ENCODE measurements at regions not wholly inside any gene's neighbourhood (a gene's known extent, or its start where the extent isn't known, plus 50 kb on each side); places are given as distances from the start of the nearest gene placed in this dataset.
"Not testable (repeated sequence)": the region's sequence is repeated elsewhere in the genome, so short reads cannot be mapped to it uniquely, and the experiment has no call there.

DNA sequence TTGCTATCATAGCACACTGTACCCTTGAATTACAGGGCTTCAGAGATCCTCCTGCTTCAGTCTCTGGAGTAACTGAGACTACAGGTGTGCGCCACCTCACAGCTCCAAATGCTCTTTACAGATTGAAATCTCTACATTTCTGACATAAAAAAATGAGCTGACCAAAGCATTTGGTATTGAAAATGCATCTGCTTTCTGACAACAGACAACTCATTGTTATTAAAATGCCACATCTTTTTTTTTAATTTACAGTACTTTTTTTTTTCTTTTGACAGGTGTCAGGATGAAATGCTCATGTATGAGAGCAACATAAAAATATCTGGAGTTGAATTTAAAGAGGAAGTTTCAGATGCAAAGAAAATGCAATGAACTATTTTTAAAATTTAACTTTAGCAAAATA lies 764.5 kb downstream of the TRAM1L1 start:
- Histone ChIP-seq H3K27ac (no peak overlapping the region), H3K4me3 (no peak overlapping the region), H3K9me3 (no peaks in the 10 kb centered on the region), H3K27me3 (no peaks in the 10 kb centered on the region), H3K4me1 (no peaks in the 10 kb centered on the region), H3K36me3 (no peaks in the 10 kb centered on the region)
- no peak for DNase-seq (ENCODE audit: low spot score in 2 of 2)
- 92 to 93% methylated on average over 1 of the region's 1 CpG for WGBS, 2 donors
- TF ChIP-seq POLR2A (IDR thresholded peaks at IDR 0.05) (no peak), EP300 (IDR thresholded peaks at IDR 0.05) (no peak)
- TF ChIP-seq, protein P1, sequence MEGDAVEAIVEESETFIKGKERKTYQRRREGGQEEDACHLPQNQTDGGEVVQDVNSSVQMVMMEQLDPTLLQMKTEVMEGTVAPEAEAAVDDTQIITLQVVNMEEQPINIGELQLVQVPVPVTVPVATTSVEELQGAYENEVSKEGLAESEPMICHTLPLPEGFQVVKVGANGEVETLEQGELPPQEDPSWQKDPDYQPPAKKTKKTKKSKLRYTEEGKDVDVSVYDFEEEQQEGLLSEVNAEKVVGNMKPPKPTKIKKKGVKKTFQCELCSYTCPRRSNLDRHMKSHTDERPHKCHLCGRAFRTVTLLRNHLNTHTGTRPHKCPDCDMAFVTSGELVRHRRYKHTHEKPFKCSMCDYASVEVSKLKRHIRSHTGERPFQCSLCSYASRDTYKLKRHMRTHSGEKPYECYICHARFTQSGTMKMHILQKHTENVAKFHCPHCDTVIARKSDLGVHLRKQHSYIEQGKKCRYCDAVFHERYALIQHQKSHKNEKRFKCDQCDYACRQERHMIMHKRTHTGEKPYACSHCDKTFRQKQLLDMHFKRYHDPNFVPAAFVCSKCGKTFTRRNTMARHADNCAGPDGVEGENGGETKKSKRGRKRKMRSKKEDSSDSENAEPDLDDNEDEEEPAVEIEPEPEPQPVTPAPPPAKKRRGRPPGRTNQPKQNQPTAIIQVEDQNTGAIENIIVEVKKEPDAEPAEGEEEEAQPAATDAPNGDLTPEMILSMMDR (IDR thresholded peaks at IDR 0.05) = no peak

DNA sequence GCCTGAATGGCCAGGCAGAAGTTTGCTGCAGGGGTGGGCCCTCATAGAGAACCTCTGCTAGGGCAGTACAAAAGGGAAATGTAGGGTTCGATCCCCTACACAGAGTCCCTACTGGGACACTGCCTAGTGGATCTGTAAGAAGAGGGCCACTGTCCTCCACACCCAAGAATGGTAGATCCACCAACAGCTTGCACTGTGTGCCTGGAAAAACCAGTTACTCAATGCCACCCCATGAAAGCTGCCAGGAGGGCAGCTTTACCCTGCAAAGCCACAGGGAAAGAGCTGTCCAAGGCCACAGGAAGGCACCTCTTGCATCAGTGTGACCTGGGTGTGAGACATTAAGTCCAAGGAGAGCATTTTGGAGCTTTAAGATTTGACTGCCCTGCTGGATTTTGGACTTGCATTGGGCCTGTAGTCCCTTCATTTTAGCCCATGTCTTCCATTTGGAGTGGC lies 781.6 kb downstream of the TRAM1L1 start:
- Histone ChIP-seq H3K4me3 (no peak overlapping the region), H3K9me3 (no peaks in the 10 kb centered on the region), H3K4me1 (no peaks in the 10 kb centered on the region), H3K36me3 (no peaks in the 10 kb centered on the region), H3K27ac (no peak overlapping the region), H3K27me3 (no peaks in the 10 kb centered on the region)
- DNase-seq (ENCODE audit: low spot score in 2 of 2) = no peak
- WGBS, 2 donors = 63 to 83% methylated on average over 1 of the region's 1 CpG
- TF ChIP-seq, protein P1 (IDR thresholded peaks at IDR 0.05) = no peak
- TF ChIP-seq EP300 (IDR thresholded peaks at IDR 0.05) (no peak), POLR2A (IDR thresholded peaks at IDR 0.05) (no peak)

DNA sequence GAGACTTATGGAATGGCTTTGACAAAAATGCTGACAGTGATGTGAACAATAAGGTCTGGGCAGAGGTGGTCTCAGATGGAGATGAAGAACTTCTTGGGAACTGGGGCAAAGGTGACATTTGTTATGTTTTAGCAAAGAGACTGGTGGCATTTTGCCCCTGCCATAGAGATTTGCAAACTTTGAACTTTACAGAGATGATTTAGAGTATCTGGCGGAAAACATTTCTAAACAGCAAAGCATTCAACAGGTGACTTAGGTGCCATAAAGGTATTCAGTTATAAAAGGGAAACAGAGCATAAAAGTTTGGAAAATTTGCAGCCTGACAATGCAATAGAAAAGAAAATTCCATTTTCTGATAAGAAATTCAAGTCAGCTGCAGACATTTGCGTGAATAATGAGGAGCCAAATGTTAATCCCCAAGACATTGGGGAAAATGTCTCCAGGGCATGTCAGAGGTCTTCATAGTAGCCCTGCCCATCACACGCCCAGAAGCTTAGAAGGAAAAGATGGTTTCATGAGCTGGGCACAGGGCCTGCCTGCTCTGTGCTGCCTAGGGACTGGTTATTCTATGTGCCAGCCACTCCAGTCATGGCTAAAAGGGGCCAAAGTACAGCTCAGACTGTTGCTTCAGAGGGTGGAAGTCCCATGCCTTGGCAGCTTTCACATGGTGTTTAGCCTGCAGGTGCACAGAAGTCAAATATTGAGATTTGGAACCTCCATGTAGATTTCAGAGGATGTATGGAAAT lies 782.2 kb downstream of the TRAM1L1 start:
- no peak for DNase-seq (ENCODE audit: low spot score in 2 of 2)
- H3K36me3 ChIP-seq = no peaks in the 10 kb centered on the region
- H3K27ac ChIP-seq = no peak overlapping the region
- WGBS, 2 donors = 80 to 84% methylated on average over 3 of the region's 3 CpGs
- H3K4me3 ChIP-seq = no peak overlapping the region
- TF ChIP-seq POLR2A (IDR thresholded peaks at IDR 0.05) (no peak), EP300 (IDR thresholded peaks at IDR 0.05) (no peak)
- TF ChIP-seq, protein P1 (IDR thresholded peaks at IDR 0.05) = no peak
- no peaks in the 10 kb centered on the region for H3K27me3 ChIP-seq
- no peaks in the 10 kb centered on the region for H3K9me3 ChIP-seq
- no peaks in the 10 kb centered on the region for H3K4me1 ChIP-seq

DNA sequence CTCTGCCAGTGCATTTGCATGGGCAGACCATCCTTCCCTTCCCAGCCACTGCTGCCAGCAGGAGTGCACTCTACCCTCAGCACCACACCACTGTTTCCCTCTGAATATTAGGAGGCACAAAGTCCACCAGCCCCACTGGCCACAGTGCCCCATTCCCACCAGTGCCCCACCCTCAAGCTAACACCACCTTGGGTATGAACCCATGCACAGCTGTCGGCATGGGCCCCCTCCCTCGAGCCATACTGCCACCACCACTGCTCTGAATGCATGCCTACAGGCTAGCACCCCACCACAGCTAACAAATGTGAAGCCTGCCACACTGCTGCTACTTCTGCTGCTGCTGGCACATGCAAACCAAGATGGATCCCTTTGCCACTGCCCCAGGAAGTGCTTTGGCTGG lies 810.4 kb downstream of the TRAM1L1 start:
- H3K27ac ChIP-seq = no peak overlapping the region
- no peak overlapping the region for H3K4me3 ChIP-seq
- DNase-seq (ENCODE audit: low spot score in 2 of 2) = no peak
- TF ChIP-seq POLR2A (IDR thresholded peaks at IDR 0.05) = no peak
- TF ChIP-seq EP300 (IDR thresholded peaks at IDR 0.05) = no peak
- TF ChIP-seq, protein P1 (IDR thresholded peaks at IDR 0.05) = no peak
- no peaks in the 10 kb centered on the region for H3K36me3 ChIP-seq
- peaks cover 0 to 29% (median 0%) of the 10 kb centered on the region in 4 donors for H3K9me3 ChIP-seq
- H3K4me1 ChIP-seq = no peaks in the 10 kb centered on the region
- no peaks in the 10 kb centered on the region for H3K27me3 ChIP-seq
- WGBS, 2 donors = 83 to 100% methylated on average over 2 of the region's 2 CpGs

DNA sequence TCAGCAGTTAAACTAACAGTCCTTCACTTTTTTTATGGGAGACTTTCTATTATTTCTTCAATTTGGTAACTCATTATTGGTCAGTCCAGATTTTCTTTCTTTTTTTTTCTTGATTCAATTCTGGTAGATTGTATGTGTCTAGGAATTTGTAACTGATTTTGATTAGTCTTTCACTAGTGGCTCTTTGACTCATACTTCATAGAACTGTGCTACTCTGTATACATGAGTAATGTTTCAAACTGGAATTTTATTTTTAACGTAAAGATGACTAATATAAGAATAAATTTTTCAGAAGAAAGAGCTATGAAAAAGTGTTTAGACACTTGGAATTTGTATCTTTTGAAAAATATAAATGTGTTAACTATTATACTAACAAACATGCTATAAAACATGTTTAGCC lies 813.0 kb downstream of the TRAM1L1 start:
- no peak overlapping the region for H3K4me3 ChIP-seq
- TF ChIP-seq POLR2A (IDR thresholded peaks at IDR 0.05) (no peak), EP300 (IDR thresholded peaks at IDR 0.05) (no peak)
- TF ChIP-seq, protein P1 (IDR thresholded peaks at IDR 0.05) = no peak
- H3K27ac ChIP-seq = no peak overlapping the region
- peaks cover 0 to 29% (median 0%) of the 10 kb centered on the region in 4 donors for H3K9me3 ChIP-seq
- H3K4me1 ChIP-seq = no peaks in the 10 kb centered on the region
- H3K36me3 ChIP-seq = no peaks in the 10 kb centered on the region
- WGBS, 2 donors = 71 to 91% methylated on average over 1 of the region's 1 CpG
- H3K27me3 ChIP-seq = no peaks in the 10 kb centered on the region
- DNase-seq (ENCODE audit: low spot score in 2 of 2) = no peak

DNA sequence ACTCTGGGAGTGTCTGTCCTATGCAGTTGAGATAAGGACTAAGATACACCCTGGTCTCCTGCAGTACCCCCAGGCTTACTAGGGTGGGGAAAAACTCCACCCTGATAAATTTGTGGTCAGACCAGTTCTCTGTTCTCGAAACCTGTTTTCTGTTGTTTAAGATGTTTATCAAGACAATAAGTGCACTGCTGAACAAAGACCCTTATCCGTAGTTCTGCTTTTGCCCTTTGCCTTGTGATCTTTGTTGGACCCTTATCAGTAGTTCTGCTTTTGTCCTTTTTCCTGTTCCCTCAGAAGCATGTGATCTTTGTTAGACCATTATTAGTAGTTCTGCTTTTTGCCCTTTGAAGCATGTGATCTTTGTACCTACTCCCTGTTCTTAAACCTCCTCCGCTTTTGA lies 824.4 kb downstream of the TRAM1L1 start:
- not testable (repeated sequence) for H3K4me3 ChIP-seq; H3K36me3 ChIP-seq; H3K27ac ChIP-seq; H3K27me3 ChIP-seq; DNase-seq (ENCODE audit: low spot score in 2 of 2); H3K4me1 ChIP-seq
- peaks cover 0 to 32% (median 0%) of the 10 kb centered on the region in 4 donors for H3K9me3 ChIP-seq
- 60 to 65% methylated on average over 3 of the region's 3 CpGs for WGBS, 2 donors

Data from tibial nerve (tissue), 4 donors.